Body of pancreas (tissue), 4 donors: ENCODE measurements at regions not wholly inside any gene's neighbourhood (a gene's known extent, or its start where the extent isn't known, plus 50 kb on each side); places are given as distances from the start of the nearest gene placed in this dataset.

ENCODE experiments used
- POLR2A ChIP-seq, 3 donors: fragments of 450-650 bp; IDR thresholded peaks; one replicate each; pipeline ENCODE4 v1.6.1; 2016; ENCODE audit warnings: antibody characterized with exemption in 3 of 3, mild to moderate bottlenecking in 2 of 3
- TF ChIP-seq, protein P1 (sequence below), 7 experiments: fragments of 450-650 bp in 4 of 7; fragments of 200-600 bp in 3 of 7; sonication (generic) in 3 of 7; IDR thresholded peaks; one replicate each; pipeline ENCODE4 v1.5.1; 2016 to 2019; ENCODE audit warnings: antibody characterized with exemption in 7 of 7

DNA sequence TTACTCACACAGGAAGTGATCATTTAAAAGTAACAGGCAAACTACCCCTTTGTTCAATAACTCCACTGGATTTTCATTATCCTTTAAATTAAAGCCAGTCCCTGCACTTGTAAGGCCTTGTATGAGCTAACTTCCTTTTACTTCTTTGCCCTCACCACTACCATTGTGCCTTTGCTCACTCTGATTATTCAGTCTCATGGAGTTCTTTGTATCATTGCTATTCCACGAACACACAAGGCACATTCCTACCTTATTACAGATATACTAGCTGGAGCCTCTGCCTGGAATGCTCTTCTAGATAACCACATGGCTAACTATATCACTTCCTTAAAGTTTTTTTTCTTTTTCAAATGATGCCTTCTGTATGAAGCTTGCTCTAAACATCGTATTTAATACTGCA is 748.6 kb upstream of the HS3ST5 start:
- TF ChIP-seq, protein P1, sequence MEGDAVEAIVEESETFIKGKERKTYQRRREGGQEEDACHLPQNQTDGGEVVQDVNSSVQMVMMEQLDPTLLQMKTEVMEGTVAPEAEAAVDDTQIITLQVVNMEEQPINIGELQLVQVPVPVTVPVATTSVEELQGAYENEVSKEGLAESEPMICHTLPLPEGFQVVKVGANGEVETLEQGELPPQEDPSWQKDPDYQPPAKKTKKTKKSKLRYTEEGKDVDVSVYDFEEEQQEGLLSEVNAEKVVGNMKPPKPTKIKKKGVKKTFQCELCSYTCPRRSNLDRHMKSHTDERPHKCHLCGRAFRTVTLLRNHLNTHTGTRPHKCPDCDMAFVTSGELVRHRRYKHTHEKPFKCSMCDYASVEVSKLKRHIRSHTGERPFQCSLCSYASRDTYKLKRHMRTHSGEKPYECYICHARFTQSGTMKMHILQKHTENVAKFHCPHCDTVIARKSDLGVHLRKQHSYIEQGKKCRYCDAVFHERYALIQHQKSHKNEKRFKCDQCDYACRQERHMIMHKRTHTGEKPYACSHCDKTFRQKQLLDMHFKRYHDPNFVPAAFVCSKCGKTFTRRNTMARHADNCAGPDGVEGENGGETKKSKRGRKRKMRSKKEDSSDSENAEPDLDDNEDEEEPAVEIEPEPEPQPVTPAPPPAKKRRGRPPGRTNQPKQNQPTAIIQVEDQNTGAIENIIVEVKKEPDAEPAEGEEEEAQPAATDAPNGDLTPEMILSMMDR (IDR thresholded peaks at IDR 0.05): no peak
- TF ChIP-seq POLR2A (IDR thresholded peaks at IDR 0.05): no peak
